ENCODE measurements at regions not wholly inside any gene's neighbourhood (a gene's known extent, or its start where the extent isn't known, plus 50 kb on each side); places are given as distances from the start of the nearest gene placed in this dataset.

- TF ChIP-seq, protein P1, sequence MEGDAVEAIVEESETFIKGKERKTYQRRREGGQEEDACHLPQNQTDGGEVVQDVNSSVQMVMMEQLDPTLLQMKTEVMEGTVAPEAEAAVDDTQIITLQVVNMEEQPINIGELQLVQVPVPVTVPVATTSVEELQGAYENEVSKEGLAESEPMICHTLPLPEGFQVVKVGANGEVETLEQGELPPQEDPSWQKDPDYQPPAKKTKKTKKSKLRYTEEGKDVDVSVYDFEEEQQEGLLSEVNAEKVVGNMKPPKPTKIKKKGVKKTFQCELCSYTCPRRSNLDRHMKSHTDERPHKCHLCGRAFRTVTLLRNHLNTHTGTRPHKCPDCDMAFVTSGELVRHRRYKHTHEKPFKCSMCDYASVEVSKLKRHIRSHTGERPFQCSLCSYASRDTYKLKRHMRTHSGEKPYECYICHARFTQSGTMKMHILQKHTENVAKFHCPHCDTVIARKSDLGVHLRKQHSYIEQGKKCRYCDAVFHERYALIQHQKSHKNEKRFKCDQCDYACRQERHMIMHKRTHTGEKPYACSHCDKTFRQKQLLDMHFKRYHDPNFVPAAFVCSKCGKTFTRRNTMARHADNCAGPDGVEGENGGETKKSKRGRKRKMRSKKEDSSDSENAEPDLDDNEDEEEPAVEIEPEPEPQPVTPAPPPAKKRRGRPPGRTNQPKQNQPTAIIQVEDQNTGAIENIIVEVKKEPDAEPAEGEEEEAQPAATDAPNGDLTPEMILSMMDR (IDR thresholded peaks at IDR 0.05): no peak
- no peak for TF ChIP-seq POLR2A (IDR thresholded peaks at IDR 0.05)
- TF ChIP-seq POLR2AphosphoS5 (IDR thresholded peaks at IDR 0.05): no peak
Measured at GRCh38 chr12:43162138-43162537, 389.9 kb downstream of the ADAMTS20 start.
